ENCODE measurements at regions not wholly inside any gene's neighbourhood (a gene's known extent, or its start where the extent isn't known, plus 50 kb on each side); places are given as distances from the start of the nearest gene placed in this dataset.

- Histone ChIP-seq H3K36me3 (ENCODE audit: control insufficient read depth, insufficient read depth, low read length) (no peaks in the 10 kb centered on the region), H3K27me3 (ENCODE audit: control insufficient read depth, insufficient read depth, low read length) (no peaks in the 10 kb centered on the region), H3K9me3 (ENCODE audit: control insufficient read depth, insufficient read depth, low read length) (no peaks in the 10 kb centered on the region), H3K27ac (ENCODE audit: low read depth, low read length) (no peak overlapping the region), H3K4me3 (ENCODE audit: low read depth, low read length) (no peak overlapping the region), H3K4me1 (ENCODE audit: control insufficient read depth, insufficient read depth, low read length) (peaks cover 19% of the 10 kb centered on the region)
- DNase-seq (ENCODE audit: low read depth in 4 of 6, low spot score in 6 of 6), result no peak
- WGBS (ENCODE audit: insufficient coverage), result no CpG with 5 or more reads among the region's 7 CpGs
These were observed 74.1 kb upstream of the RPS23 start for GRCh38 chr5:82352146-82352791.

GRCh38 chr5:82351754-82352145 is 73.6 kb upstream of the RPS23 start:
- Histone ChIP-seq H3K9me3 (ENCODE audit: control insufficient read depth, insufficient read depth, low read length) (no peaks in the 10 kb centered on the region), H3K27ac (ENCODE audit: low read depth, low read length) (no peak overlapping the region)

GRCh38 chr5:82351297-82351696 is 73.1 kb upstream of the RPS23 start:
- Histone ChIP-seq H3K27me3 (ENCODE audit: control insufficient read depth, insufficient read depth, low read length) (no peaks in the 10 kb centered on the region), H3K4me3 (ENCODE audit: low read depth, low read length) (no peak overlapping the region), H3K27ac (ENCODE audit: low read depth, low read length) (no peak overlapping the region), H3K4me1 (ENCODE audit: control insufficient read depth, insufficient read depth, low read length) (peaks cover 29% of the 10 kb centered on the region), H3K9me3 (ENCODE audit: control insufficient read depth, insufficient read depth, low read length) (no peaks in the 10 kb centered on the region), H3K36me3 (ENCODE audit: control insufficient read depth, insufficient read depth, low read length) (no peaks in the 10 kb centered on the region)
- WGBS (ENCODE audit: insufficient coverage), result no CpG with 5 or more reads among the region's 1 CpG
- no peak for DNase-seq (ENCODE audit: low read depth in 4 of 6, low spot score in 6 of 6)

More at GRCh38 chr5:82351754-82352145, 73.6 kb upstream of the RPS23 start:
- Histone ChIP-seq H3K36me3 (ENCODE audit: control insufficient read depth, insufficient read depth, low read length) (no peaks in the 10 kb centered on the region), H3K4me3 (ENCODE audit: low read depth, low read length) (no peak overlapping the region), H3K27me3 (ENCODE audit: control insufficient read depth, insufficient read depth, low read length) (no peaks in the 10 kb centered on the region), H3K4me1 (ENCODE audit: control insufficient read depth, insufficient read depth, low read length) (peaks cover 24% of the 10 kb centered on the region)
- 0% methylated on average over 1 of the region's 2 CpGs for WGBS (ENCODE audit: insufficient coverage)
- peak; percentile 54 to 95 (median 74) for DNase-seq (ENCODE audit: low read depth in 4 of 6, low spot score in 6 of 6)

GRCh38 chr5:82349652-82350051 is 71.5 kb upstream of the RPS23 start:
- Histone ChIP-seq H3K27me3 (ENCODE audit: control insufficient read depth, insufficient read depth, low read length) (no peaks in the 10 kb centered on the region), H3K27ac (ENCODE audit: low read depth, low read length) (no peak overlapping the region), H3K9me3 (ENCODE audit: control insufficient read depth, insufficient read depth, low read length) (no peaks in the 10 kb centered on the region), H3K4me3 (ENCODE audit: low read depth, low read length) (no peak overlapping the region), H3K36me3 (ENCODE audit: control insufficient read depth, insufficient read depth, low read length) (no peaks in the 10 kb centered on the region), H3K4me1 (ENCODE audit: control insufficient read depth, insufficient read depth, low read length) (peaks cover 35% of the 10 kb centered on the region)
- DNase-seq (ENCODE audit: low read depth in 4 of 6, low spot score in 6 of 6), result no peak
- WGBS (ENCODE audit: insufficient coverage), result 85% methylated on average over 2 of the region's 4 CpGs

- peaks cover 35% of the 10 kb centered on the region for H3K4me1 ChIP-seq (ENCODE audit: control insufficient read depth, insufficient read depth, low read length)
- no peaks in the 10 kb centered on the region for H3K9me3 ChIP-seq (ENCODE audit: control insufficient read depth, insufficient read depth, low read length)
- H3K4me3 ChIP-seq (ENCODE audit: low read depth, low read length), result no peak overlapping the region
- no peak for DNase-seq (ENCODE audit: low read depth in 4 of 6, low spot score in 6 of 6)
- H3K27ac ChIP-seq (ENCODE audit: low read depth, low read length), result peak overlapping the region; percentile 54
- no peaks in the 10 kb centered on the region for H3K36me3 ChIP-seq (ENCODE audit: control insufficient read depth, insufficient read depth, low read length)
- no peaks in the 10 kb centered on the region for H3K27me3 ChIP-seq (ENCODE audit: control insufficient read depth, insufficient read depth, low read length)
- WGBS (ENCODE audit: insufficient coverage), result 94% methylated on average over 3 of the region's 4 CpGs
These were observed 70.8 kb upstream of the RPS23 start for GRCh38 chr5:82348784-82349425.

GRCh38 chr5:82347201-82347865 is 69.2 kb upstream of the RPS23 start:
- WGBS (ENCODE audit: insufficient coverage), result 20% methylated on average over 11 of the region's 12 CpGs
- Histone ChIP-seq H3K9me3 (ENCODE audit: control insufficient read depth, insufficient read depth, low read length) (no peaks in the 10 kb centered on the region), H3K36me3 (ENCODE audit: control insufficient read depth, insufficient read depth, low read length) (no peaks in the 10 kb centered on the region), H3K4me1 (ENCODE audit: control insufficient read depth, insufficient read depth, low read length) (peaks cover 35% of the 10 kb centered on the region), H3K27ac (ENCODE audit: low read depth, low read length) (peak overlapping the region; percentile 92), H3K27me3 (ENCODE audit: control insufficient read depth, insufficient read depth, low read length) (no peaks in the 10 kb centered on the region), H3K4me3 (ENCODE audit: low read depth, low read length) (no peak overlapping the region)
- peak in 3 of 6 donors; percentile 38 to 84 (median 63) for DNase-seq (ENCODE audit: low read depth in 4 of 6, low spot score in 6 of 6)

GRCh38 chr5:82346399-82347165 is 68.4 kb upstream of the RPS23 start:
- H3K36me3 ChIP-seq (ENCODE audit: control insufficient read depth, insufficient read depth, low read length), result no peaks in the 10 kb centered on the region
- H3K4me1 ChIP-seq (ENCODE audit: control insufficient read depth, insufficient read depth, low read length), result peaks cover 35% of the 10 kb centered on the region
- no peak overlapping the region for H3K4me3 ChIP-seq (ENCODE audit: low read depth, low read length)
- H3K27me3 ChIP-seq (ENCODE audit: control insufficient read depth, insufficient read depth, low read length), result no peaks in the 10 kb centered on the region
- no peaks in the 10 kb centered on the region for H3K9me3 ChIP-seq (ENCODE audit: control insufficient read depth, insufficient read depth, low read length)
- no peak for DNase-seq (ENCODE audit: low read depth in 4 of 6, low spot score in 6 of 6)
- peak overlapping the region; percentile 92 for H3K27ac ChIP-seq (ENCODE audit: low read depth, low read length)
- 45% methylated on average over 5 of the region's 10 CpGs for WGBS (ENCODE audit: insufficient coverage)

- 85% methylated on average over 1 of the region's 3 CpGs for WGBS (ENCODE audit: insufficient coverage)
- no peaks in the 10 kb centered on the region for H3K9me3 ChIP-seq (ENCODE audit: control insufficient read depth, insufficient read depth, low read length)
- no peak overlapping the region for H3K27ac ChIP-seq (ENCODE audit: low read depth, low read length)
- H3K4me3 ChIP-seq (ENCODE audit: low read depth, low read length), result no peak overlapping the region
- H3K4me1 ChIP-seq (ENCODE audit: control insufficient read depth, insufficient read depth, low read length), result peaks cover 35% of the 10 kb centered on the region
- no peaks in the 10 kb centered on the region for H3K36me3 ChIP-seq (ENCODE audit: control insufficient read depth, insufficient read depth, low read length)
- no peak for DNase-seq (ENCODE audit: low read depth in 4 of 6, low spot score in 6 of 6)
- H3K27me3 ChIP-seq (ENCODE audit: control insufficient read depth, insufficient read depth, low read length), result no peaks in the 10 kb centered on the region
These were observed 67.0 kb upstream of the RPS23 start for GRCh38 chr5:82345108-82345507.

GRCh38 chr5:82341325-82341724 is 63.2 kb upstream of the RPS23 start:
- no peaks in the 10 kb centered on the region for H3K36me3 ChIP-seq (ENCODE audit: control insufficient read depth, insufficient read depth, low read length)
- WGBS (ENCODE audit: insufficient coverage), result no CpG with 5 or more reads among the region's 1 CpG
- no peak overlapping the region for H3K27ac ChIP-seq (ENCODE audit: low read depth, low read length)
- H3K9me3 ChIP-seq (ENCODE audit: control insufficient read depth, insufficient read depth, low read length), result no peaks in the 10 kb centered on the region
- H3K4me1 ChIP-seq (ENCODE audit: control insufficient read depth, insufficient read depth, low read length), result peaks cover 9% of the 10 kb centered on the region
- no peak overlapping the region for H3K4me3 ChIP-seq (ENCODE audit: low read depth, low read length)
- DNase-seq (ENCODE audit: low read depth in 4 of 6, low spot score in 6 of 6), result no peak
- H3K27me3 ChIP-seq (ENCODE audit: control insufficient read depth, insufficient read depth, low read length), result no peaks in the 10 kb centered on the region
